Cardiac muscle cell (in vitro differentiated cells and primary cell): ENCODE measurements at regions not wholly inside any gene's neighbourhood (a gene's known extent, or its start where the extent isn't known, plus 50 kb on each side); places are given as distances from the start of the nearest gene placed in this dataset.
A peak's percentile ranks its signal among the peaks of the same experiment; 100 is the strongest.
"Not testable (repeated sequence)": the region's sequence is repeated elsewhere in the genome, so short reads cannot be mapped to it uniquely, and the experiment has no call there.

Experiments
- DNase-seq, 2 donors: peaks; one replicate each; pipeline versions ENCODE4 v3.0.0 to v3.0.0-alpha.2; 2010 to 2017; ENCODE audit warnings: low read depth in 1 of 2, low spot score in 1 of 2
- H3K27ac ChIP-seq: fragments of 200-600 bp; sonication (generic); 2 replicates; pipeline ENCODE4 v1.5.1; 2016
- H3K27me3 ChIP-seq: fragments of 200-600 bp; sonication (generic); 2 replicates; pipeline ENCODE4 v1.6.0; 2016; ENCODE audit warnings: control low read depth
- H3K36me3 ChIP-seq: fragments of 200-600 bp; sonication (generic); 2 replicates; pipeline ENCODE4 v1.5.1; 2016; ENCODE audit warnings: control low read depth
- H3K4me1 ChIP-seq: fragments of 200-600 bp; sonication (generic); 2 replicates; pipeline ENCODE4 v1.8.1; 2017; ENCODE audit warnings: low read depth, mild to moderate bottlenecking, mixed run types
- H3K4me3 ChIP-seq: fragments of 200-600 bp; sonication (generic); 2 replicates; pipeline ENCODE4 v1.5.1; 2016; ENCODE audit warnings: mild to moderate bottlenecking
- H3K9me3 ChIP-seq: fragments of 200-600 bp; sonication (generic); 2 replicates; pipeline ENCODE4 v1.5.1; 2017; ENCODE audit warnings: low read depth, mild to moderate bottlenecking, control low read depth
- CTCF ChIP-seq: IDR thresholded peaks from 2 replicates; pipeline ENCODE4 v1.5.1; 2012; ENCODE audit warnings: low read depth, mild to moderate bottlenecking, low read length

- DNase-seq = no peak
- no peaks in the 10 kb centered on the region for H3K36me3 ChIP-seq
- no peak overlapping the region for H3K27ac ChIP-seq
- no peaks in the 10 kb centered on the region for H3K27me3 ChIP-seq
- H3K9me3 ChIP-seq = no peaks in the 10 kb centered on the region
- peaks cover 13% of the 10 kb centered on the region for H3K4me1 ChIP-seq
- no peak overlapping the region for H3K4me3 ChIP-seq
- no peak for TF ChIP-seq CTCF
These were observed 272.8 kb upstream of the DAAM1 start for GRCh38 chr14:58915646-58916045.

GRCh38 chr14:58918066-58918738, 270.3 kb upstream of the DAAM1 start:
- no peak for DNase-seq
- Histone ChIP-seq H3K4me1 (peaks cover 13% of the 10 kb centered on the region), H3K4me3 (no peak overlapping the region), H3K36me3 (no peaks in the 10 kb centered on the region), H3K27me3 (no peaks in the 10 kb centered on the region), H3K27ac (no peak overlapping the region), H3K9me3 (no peaks in the 10 kb centered on the region)
- TF ChIP-seq CTCF = no peak

- TF ChIP-seq CTCF = no peak
- H3K4me1 ChIP-seq = peaks cover 10% of the 10 kb centered on the region
- no peak overlapping the region for H3K27ac ChIP-seq
- H3K9me3 ChIP-seq = no peaks in the 10 kb centered on the region
- no peak overlapping the region for H3K4me3 ChIP-seq
- peak in 1 of 2 donors; percentile 8 for DNase-seq
- no peaks in the 10 kb centered on the region for H3K36me3 ChIP-seq
- H3K27me3 ChIP-seq = no peaks in the 10 kb centered on the region
These were observed 269.2 kb upstream of the DAAM1 start for GRCh38 chr14:58919217-58919616.

- no peak for DNase-seq
- no peak for TF ChIP-seq CTCF
- no peaks in the 10 kb centered on the region for H3K36me3 ChIP-seq
These were observed 268.2 kb upstream of the DAAM1 start for GRCh38 chr14:58920230-58920629.

GRCh38 chr14:58922201-58922940, 266.1 kb upstream of the DAAM1 start:
- not testable (repeated sequence) for H3K27ac ChIP-seq, H3K4me3 ChIP-seq, H3K4me1 ChIP-seq, H3K36me3 ChIP-seq, H3K9me3 ChIP-seq, H3K27me3 ChIP-seq
- peak in 1 of 2 donors; percentile 20 for DNase-seq

More at GRCh38 chr14:58920230-58920629, 268.2 kb upstream of the DAAM1 start:
- Histone ChIP-seq H3K4me1 (peaks cover 7% of the 10 kb centered on the region), H3K4me3 (no peak overlapping the region), H3K9me3 (no peaks in the 10 kb centered on the region), H3K27me3 (no peaks in the 10 kb centered on the region), H3K27ac (no peak overlapping the region)

- Histone ChIP-seq H3K4me1 (peaks cover 7% of the 10 kb centered on the region), H3K4me3 (no peak overlapping the region), H3K27me3 (no peaks in the 10 kb centered on the region), H3K27ac (no peak overlapping the region), H3K9me3 (no peaks in the 10 kb centered on the region), H3K36me3 (no peaks in the 10 kb centered on the region)
- no peak for DNase-seq
- no peak for TF ChIP-seq CTCF
These were observed 264.6 kb upstream of the DAAM1 start for GRCh38 chr14:58923751-58924405.
